22Rv1 (cell line): ENCODE measurements at regions not wholly inside any gene's neighbourhood (a gene's known extent, or its start where the extent isn't known, plus 50 kb on each side); places are given as distances from the start of the nearest gene placed in this dataset.

Source experiments
- H3K27ac ChIP-seq: fragments of 450-650 bp; 2 replicates; pipeline ENCODE4 v1.5.1; 2017
- ZFX ChIP-seq: fragments of 450-650 bp; IDR thresholded peaks from 2 replicates; pipeline ENCODE4 v1.6.1; 2017; ENCODE audit warnings: antibody characterized with exemption, borderline replicate concordance
- TF ChIP-seq, protein P1 (sequence below): fragments of 450-650 bp; IDR thresholded peaks from 2 replicates; pipeline ENCODE4 v1.5.1; 2017; ENCODE audit warnings: mild to moderate bottlenecking

DNA sequence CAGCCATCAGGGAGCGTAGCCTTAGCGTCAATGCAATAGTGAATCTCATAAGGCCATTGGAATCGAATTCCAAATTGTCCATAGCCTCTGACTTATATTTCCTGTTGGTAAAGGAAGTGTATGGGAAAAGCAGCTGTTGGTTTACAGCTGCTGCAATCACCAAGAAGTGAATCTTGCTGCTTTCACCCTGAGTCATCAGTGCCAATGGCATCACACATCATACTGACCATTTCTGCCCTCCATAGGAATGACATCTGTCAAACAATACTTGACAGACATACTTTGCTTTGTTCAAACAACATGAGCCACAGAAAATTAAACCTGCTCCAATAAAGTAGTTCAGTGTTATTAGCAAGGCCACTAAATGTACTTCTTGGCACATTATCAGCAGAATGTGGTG, 111.2 kb upstream of the KLHL29 start:
- H3K27ac ChIP-seq = no peak overlapping the region
- TF ChIP-seq, protein P1, sequence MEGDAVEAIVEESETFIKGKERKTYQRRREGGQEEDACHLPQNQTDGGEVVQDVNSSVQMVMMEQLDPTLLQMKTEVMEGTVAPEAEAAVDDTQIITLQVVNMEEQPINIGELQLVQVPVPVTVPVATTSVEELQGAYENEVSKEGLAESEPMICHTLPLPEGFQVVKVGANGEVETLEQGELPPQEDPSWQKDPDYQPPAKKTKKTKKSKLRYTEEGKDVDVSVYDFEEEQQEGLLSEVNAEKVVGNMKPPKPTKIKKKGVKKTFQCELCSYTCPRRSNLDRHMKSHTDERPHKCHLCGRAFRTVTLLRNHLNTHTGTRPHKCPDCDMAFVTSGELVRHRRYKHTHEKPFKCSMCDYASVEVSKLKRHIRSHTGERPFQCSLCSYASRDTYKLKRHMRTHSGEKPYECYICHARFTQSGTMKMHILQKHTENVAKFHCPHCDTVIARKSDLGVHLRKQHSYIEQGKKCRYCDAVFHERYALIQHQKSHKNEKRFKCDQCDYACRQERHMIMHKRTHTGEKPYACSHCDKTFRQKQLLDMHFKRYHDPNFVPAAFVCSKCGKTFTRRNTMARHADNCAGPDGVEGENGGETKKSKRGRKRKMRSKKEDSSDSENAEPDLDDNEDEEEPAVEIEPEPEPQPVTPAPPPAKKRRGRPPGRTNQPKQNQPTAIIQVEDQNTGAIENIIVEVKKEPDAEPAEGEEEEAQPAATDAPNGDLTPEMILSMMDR = no peak

DNA sequence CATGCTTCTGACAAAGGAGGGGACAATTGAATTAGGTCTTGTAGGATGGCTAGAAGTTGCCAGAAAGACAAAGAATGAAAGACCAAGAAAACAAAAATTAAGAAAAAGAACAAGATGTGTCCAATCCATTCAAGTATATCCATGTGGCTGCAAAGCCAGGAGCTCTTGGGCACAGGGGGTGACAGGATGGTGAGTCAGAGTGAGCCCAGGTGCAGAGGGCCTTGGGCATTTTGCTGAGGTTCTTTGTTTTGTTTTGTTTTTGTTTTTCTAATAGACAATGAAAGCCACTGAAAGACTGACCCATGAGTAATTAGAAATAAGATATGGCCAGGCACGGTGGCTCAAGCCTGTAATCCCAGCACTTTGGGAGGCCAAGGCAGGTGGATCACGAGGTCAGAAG, 104.6 kb upstream of the KLHL29 start:
- H3K27ac ChIP-seq = no peak overlapping the region
- no peak for TF ChIP-seq ZFX
- TF ChIP-seq, protein P1 = no peak

DNA sequence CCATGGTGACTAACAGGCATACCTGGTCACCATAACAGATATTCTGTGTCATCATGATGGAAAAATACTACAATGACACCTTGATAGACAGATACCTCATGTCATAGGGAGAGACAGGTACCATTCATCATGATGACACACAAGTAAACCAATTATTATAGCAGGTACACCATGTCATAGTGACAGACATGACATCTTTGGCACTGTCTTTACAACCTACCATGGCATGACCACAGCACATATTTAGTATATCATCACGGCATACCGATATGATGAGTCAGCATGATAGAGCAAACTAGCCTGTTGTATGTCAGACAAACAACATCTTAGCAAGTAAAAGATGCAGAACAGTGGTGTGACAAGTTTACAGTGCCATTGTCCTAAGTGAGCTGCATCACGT, 101.3 kb upstream of the KLHL29 start:
- no peak overlapping the region for H3K27ac ChIP-seq
- TF ChIP-seq, protein P1 = no peak

DNA sequence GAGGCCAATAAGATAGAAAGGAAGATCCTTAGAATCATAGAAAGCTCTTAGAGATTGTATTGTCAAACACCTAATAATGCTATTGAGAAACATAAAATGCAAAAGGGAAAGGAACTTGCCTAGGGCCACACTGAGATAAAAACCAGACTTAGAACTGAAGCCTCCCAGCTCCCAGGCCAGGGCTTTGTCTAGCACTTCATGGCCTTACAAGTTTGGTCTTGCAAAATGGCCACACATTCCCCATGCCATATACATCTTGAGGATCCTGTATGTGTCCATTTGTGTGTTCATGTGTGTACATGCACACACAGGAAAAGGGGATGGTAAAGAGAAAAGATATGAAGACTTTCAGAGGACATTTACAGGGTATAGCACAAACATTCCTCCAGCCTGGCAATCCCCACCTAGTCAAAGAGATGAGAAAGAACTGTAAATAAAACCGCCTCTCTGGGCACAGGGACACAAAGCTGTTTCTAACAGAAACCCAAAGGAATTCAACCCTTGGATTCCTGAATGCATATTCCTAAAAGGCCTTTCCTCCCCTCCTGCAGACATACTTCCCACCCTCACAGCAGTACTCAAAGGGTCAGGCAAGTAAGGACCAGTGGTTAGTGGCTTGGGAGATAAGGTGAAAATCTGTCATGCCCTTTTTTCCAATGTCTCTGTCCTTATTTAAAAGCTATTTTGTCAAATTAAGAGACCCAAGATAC, 99.7 kb upstream of the KLHL29 start:
- TF ChIP-seq, protein P1 = no peak
- H3K27ac ChIP-seq = no peak overlapping the region

DNA sequence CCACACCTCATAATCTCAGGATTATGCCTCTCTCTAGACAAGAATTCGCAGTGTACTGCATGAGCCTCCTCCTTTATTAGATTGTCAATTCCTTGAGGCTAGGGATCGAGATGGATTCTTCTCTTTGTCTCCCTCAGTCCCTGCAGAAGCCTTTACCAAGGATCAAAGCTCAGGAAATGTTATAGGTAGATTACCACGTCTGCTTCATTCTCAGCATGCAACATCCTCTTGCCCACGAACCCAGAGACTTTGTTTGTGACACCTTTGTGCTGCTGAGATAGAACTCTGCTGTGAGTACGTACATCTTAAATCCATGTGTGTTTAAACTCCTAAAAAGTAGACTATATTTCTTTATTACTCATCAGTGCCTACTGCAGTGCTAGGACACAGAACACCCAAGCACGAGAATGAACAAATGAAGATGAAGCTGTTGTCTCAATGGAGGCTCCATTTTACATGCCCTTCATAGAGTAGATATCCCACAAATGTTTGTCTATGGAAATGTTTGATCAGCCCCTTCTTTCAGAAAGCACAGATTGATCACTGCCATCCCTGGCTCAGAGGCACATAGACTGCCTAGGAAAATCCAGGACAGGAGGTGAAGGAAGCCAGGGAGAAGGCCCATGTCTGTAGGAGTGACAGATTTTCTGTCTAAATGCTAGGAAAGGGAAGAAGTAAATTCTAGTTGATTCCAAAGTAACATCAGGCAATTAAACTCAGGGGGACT, 98.8 kb upstream of the KLHL29 start:
- TF ChIP-seq, protein P1 = no peak
- TF ChIP-seq ZFX = no peak
- H3K27ac ChIP-seq = no peak overlapping the region

DNA sequence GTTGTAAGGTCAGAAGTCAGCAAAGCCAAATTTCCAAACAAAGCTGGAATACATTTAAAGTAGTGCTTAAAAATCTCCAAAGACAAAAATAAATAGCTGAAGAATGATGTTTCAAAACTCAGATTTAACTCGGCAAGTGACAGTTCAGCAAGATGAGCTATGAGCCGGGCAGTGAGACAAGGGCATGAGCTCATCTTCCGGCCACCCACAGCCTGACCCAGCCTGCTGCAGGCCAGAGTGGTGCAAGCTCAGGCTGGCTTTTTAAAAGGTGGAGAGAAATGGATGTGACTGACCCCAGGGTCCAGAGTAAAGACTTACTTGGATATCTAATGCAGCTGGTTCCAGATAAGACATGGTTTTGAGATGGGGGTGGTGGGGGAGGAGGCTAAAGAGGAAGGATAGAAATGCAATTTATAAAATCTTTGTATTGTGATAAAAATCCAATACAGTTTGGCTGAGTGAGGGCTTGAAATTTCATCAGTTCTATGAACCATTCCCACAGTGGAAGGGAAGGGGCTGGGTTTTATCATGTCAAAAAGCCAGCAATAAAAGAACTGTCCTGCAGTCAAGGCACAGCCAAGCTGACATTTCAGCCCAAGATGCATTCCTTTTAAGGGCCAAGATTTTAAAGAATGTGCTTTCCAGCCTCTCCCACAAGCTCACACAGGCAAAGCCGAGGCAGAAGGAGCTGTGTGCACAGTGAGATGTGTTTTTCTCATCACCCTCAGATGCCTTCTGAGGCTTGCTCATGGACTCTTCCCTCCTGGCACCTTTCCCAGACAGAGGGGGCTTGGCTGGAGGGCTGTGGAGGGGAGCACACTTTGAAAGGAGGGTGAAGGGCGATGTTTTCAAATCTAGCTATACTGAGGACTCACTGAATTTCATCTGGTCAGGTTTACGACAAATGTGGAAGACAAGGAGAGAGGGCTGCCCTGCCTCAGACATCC, 97.9 kb upstream of the KLHL29 start:
- H3K27ac ChIP-seq = no peak overlapping the region
- TF ChIP-seq, protein P1 = no peak
- TF ChIP-seq ZFX = no peak

DNA sequence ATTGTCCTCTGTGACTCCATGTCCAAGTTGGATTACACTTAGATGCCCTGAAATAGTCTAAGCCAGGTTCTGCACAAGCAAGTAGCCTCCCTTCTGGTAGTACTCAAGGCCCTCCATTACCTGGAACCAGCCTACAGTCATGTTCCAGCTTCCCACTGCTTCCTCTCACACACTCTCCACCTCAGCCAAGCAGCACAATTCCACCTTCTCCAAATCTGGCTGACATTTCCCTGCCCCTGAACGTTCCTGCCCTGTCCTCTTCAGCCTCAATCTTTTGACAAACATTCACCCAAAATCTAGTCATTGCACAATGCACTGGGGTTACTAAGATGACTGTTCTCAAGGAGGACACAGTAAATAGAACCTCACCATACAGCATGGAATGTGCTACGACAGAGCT, 95.3 kb upstream of the KLHL29 start:
- H3K27ac ChIP-seq = no peak overlapping the region
- no peak for TF ChIP-seq ZFX
- TF ChIP-seq, protein P1 = no peak
